ENCODE measurements at regions not wholly inside any gene's neighbourhood (a gene's known extent, or its start where the extent isn't known, plus 50 kb on each side); places are given as distances from the start of the nearest gene placed in this dataset.

DNA sequence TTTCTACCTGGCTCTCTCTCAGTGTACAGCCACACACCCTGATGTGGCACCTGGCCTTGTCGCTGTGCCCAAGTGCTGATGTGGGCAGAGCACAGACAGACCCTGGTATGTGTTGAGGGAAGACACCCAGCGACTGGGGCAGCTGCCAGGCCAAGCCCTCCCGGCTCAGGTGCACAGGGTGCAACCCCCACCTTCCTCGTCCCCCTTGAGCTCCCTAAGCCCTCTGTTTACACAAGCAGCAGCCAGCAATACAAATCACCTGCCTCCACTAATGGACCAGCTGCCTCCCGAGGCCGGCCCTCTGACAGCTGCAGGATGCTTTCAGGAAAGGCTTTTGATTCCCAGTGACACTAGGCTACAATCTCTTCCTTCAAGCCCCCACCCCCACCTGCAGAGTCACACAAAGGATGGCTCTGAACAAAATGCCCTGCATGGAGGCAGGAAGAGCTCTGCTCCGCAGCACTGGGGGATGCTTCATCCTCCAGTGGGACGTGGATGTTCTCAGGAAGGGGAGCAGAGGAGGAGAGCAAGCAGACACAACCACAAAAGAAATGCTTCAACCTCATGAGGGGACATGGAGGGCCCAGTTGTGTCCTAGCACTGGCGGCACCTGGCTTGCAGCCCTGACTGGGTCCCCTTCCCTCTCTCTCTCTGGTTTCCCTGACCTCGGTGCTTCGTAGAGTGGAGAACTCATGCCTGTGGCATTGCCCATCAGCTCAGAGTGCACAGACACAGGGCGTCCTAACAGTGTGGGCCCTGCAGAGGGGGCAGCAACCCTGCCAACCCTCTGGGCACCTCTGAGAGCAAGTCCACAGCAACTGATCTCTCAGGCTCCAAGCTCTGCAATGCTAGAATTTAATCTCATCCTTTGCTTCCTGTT is 140.8 kb downstream of the BARX1 start:
- no peak overlapping the region for H3K4me3 ChIP-seq (replicated peaks in 1 of 2; ENCODE audit: low read depth in 2 of 2, low read length in 2 of 2)
- TF ChIP-seq, protein P1, sequence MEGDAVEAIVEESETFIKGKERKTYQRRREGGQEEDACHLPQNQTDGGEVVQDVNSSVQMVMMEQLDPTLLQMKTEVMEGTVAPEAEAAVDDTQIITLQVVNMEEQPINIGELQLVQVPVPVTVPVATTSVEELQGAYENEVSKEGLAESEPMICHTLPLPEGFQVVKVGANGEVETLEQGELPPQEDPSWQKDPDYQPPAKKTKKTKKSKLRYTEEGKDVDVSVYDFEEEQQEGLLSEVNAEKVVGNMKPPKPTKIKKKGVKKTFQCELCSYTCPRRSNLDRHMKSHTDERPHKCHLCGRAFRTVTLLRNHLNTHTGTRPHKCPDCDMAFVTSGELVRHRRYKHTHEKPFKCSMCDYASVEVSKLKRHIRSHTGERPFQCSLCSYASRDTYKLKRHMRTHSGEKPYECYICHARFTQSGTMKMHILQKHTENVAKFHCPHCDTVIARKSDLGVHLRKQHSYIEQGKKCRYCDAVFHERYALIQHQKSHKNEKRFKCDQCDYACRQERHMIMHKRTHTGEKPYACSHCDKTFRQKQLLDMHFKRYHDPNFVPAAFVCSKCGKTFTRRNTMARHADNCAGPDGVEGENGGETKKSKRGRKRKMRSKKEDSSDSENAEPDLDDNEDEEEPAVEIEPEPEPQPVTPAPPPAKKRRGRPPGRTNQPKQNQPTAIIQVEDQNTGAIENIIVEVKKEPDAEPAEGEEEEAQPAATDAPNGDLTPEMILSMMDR (IDR thresholded peaks at IDR 0.05; ENCODE audit: low read depth, low read length), result no peak
- DNase-seq (ENCODE audit: low read depth in 2 of 2), result no peak

- DNase-seq (ENCODE audit: low read depth in 2 of 2), result no peak
- TF ChIP-seq, protein P1 (IDR thresholded peaks at IDR 0.05; ENCODE audit: low read depth, low read length), result no peak
- no peak overlapping the region for H3K4me3 ChIP-seq (replicated peaks in 1 of 2; ENCODE audit: low read depth in 2 of 2, low read length in 2 of 2)
Measured at GRCh38 chr9:93813221-93814076, 141.7 kb downstream of the BARX1 start.

DNA sequence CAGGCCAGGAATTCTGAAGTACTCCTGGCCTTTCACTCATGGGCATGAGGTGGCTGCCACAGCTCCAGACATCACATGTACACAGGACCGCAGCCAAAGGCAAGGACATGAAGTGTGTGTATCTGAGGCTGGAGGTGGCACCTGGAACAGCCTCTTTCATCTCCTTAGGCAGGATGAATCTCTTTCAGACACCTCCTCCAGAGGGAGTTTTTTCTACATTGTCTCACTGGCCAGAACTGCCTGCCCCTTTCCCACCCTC is 142.8 kb downstream of the BARX1 start:
- no peak overlapping the region for H3K4me3 ChIP-seq (replicated peaks in 1 of 2; ENCODE audit: low read depth in 2 of 2, low read length in 2 of 2)
- TF ChIP-seq, protein P1 (IDR thresholded peaks at IDR 0.05; ENCODE audit: low read depth, low read length), result no peak
- no peak for DNase-seq (ENCODE audit: low read depth in 2 of 2)

- TF ChIP-seq, protein P1 (IDR thresholded peaks at IDR 0.05; ENCODE audit: low read depth, low read length), result no peak
- no peak for DNase-seq (ENCODE audit: low read depth in 2 of 2)
Measured at GRCh38 chr9:93810028-93810971, 144.9 kb downstream of the BARX1 start.

GRCh38 chr9:93809204-93809940 is 145.8 kb downstream of the BARX1 start:
- TF ChIP-seq, protein P1 (IDR thresholded peaks at IDR 0.05; ENCODE audit: low read depth, low read length), result no peak
- no peak for DNase-seq (ENCODE audit: low read depth in 2 of 2)
- no peak overlapping the region for H3K4me3 ChIP-seq (replicated peaks in 1 of 2; ENCODE audit: low read depth in 2 of 2, low read length in 2 of 2)

More at GRCh38 chr9:93810028-93810971, 144.9 kb downstream of the BARX1 start:
- no peak overlapping the region for H3K4me3 ChIP-seq (replicated peaks in 1 of 2; ENCODE audit: low read depth in 2 of 2, low read length in 2 of 2)
